ENCODE measurements at regions not wholly inside any gene's neighbourhood (a gene's known extent, or its start where the extent isn't known, plus 50 kb on each side); places are given as distances from the start of the nearest gene placed in this dataset.

DNA sequence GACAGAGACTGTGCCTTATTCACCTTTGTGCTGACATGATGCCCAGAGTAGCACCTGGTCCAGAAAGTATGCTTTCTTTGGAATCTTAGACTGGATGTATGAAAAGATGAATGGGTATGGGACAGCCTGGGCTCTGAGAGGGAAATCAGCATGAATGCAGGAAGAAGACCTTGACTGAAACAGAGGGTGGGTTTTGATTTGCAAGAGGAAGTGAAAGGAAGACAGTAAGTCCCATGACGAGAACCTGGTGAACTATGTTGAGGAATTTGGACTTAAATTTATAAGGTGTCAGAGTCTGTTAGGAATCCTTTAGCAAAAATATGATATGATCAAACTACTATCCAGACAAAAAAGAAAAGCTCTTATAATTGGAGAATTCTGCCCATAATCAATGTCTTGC lies 301.9 kb downstream of the SPRY2 start:
- Histone ChIP-seq H3K9ac (ENCODE audit: low read length) (no peak overlapping the region), H3K27ac (ENCODE audit: low read length) (no peak overlapping the region), H3K27me3 (ENCODE audit: control insufficient read depth, insufficient read depth, low read length) (no peaks in the 10 kb centered on the region), H3K9me3 (ENCODE audit: control insufficient read depth, low read depth, low read length) (no peaks in the 10 kb centered on the region), H3K4me1 (ENCODE audit: control insufficient read depth, low read depth, low read length) (peaks cover 5% of the 10 kb centered on the region), H3K4me3 (ENCODE audit: low read length) (no peak overlapping the region), H3K36me3 (ENCODE audit: control insufficient read depth, low read depth, low read length) (no peaks in the 10 kb centered on the region)

DNA sequence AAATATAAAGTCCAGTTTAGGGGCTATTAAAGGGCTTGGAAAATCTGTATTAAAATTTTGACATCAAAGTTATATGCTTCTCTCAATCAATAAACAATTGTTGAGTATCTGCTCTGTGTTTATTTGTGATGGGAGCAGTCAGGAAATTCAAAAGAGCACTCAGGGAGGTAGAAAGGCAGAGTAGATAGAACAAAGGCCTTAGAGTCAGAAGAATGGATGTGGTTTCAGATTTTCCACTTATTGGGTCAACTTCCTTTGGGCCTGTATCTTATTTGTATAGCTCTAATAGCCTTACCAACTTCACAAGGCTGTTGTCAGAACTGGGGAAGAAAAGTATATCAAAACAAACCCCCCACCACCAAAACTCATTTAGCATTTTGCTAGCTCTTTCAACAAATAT lies 302.6 kb downstream of the SPRY2 start:
- no peak overlapping the region for H3K9ac ChIP-seq (ENCODE audit: low read length)
- H3K27me3 ChIP-seq (ENCODE audit: control insufficient read depth, insufficient read depth, low read length): no peaks in the 10 kb centered on the region
- no peaks in the 10 kb centered on the region for H3K9me3 ChIP-seq (ENCODE audit: control insufficient read depth, low read depth, low read length)
- H3K4me1 ChIP-seq (ENCODE audit: control insufficient read depth, low read depth, low read length): peaks cover 5% of the 10 kb centered on the region
- no peaks in the 10 kb centered on the region for H3K36me3 ChIP-seq (ENCODE audit: control insufficient read depth, low read depth, low read length)
- no peak overlapping the region for H3K27ac ChIP-seq (ENCODE audit: low read length)
- H3K4me3 ChIP-seq (ENCODE audit: low read length): no peak overlapping the region

DNA sequence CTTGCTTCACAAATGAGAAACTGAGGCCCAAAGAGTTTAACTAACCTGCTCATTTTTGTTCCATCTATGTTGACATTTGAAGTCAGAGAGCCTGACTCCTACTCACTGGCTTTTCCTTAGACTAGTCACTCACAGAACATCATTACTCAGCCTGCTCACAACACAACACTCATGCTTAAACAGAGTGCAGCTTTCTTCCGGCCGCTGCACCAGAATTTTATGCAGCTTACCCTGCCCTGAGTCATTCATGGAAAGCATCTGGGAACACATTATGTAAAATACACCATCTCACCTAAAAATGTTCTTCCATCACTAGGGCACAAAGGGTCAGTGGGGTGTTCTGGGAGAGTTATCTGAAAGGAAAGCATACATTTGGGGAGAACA lies 303.4 kb downstream of the SPRY2 start:
- Histone ChIP-seq H3K4me1 (ENCODE audit: control insufficient read depth, low read depth, low read length) (peaks cover 5% of the 10 kb centered on the region), H3K4me3 (ENCODE audit: low read length) (no peak overlapping the region), H3K9ac (ENCODE audit: low read length) (no peak overlapping the region), H3K36me3 (ENCODE audit: control insufficient read depth, low read depth, low read length) (no peaks in the 10 kb centered on the region), H3K27ac (ENCODE audit: low read length) (no peak overlapping the region), H3K27me3 (ENCODE audit: control insufficient read depth, insufficient read depth, low read length) (no peaks in the 10 kb centered on the region), H3K9me3 (ENCODE audit: control insufficient read depth, low read depth, low read length) (no peaks in the 10 kb centered on the region)

DNA sequence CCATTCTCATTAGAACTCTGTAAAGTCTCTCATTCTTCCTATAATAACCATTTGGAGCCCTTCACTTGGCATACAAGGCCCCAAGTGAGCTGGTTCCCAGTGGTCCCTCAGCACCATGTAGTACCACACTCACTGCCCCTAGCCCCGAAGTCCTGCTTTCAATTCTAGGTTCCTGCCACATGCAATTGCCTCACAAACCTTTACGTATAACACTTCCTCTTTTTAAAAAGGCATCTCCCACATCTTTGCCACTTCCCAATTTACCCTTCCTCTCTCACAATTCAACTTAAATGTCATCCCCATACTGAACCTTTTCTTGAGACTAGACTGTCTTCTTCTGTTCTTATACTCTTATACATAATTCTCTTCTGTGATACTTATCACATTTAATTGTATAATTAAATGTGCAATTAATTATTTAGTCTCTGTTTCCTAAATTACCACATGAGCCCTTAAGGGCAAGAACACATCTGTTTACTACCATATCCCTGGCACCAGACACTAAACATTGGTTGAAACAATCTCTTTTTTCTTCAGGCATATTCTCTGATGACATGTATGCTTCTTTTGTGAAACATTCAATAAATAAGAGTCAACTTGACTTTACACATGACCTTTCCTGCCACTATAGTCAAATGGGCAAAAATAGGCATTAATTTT lies 304.0 kb downstream of the SPRY2 start:
- Histone ChIP-seq H3K27ac (ENCODE audit: low read length) (no peak overlapping the region), H3K27me3 (ENCODE audit: control insufficient read depth, insufficient read depth, low read length) (no peaks in the 10 kb centered on the region), H3K36me3 (ENCODE audit: control insufficient read depth, low read depth, low read length) (no peaks in the 10 kb centered on the region), H3K9me3 (ENCODE audit: control insufficient read depth, low read depth, low read length) (no peaks in the 10 kb centered on the region), H3K4me3 (ENCODE audit: low read length) (no peak overlapping the region), H3K9ac (ENCODE audit: low read length) (no peak overlapping the region), H3K4me1 (ENCODE audit: control insufficient read depth, low read depth, low read length) (peaks cover 5% of the 10 kb centered on the region)

DNA sequence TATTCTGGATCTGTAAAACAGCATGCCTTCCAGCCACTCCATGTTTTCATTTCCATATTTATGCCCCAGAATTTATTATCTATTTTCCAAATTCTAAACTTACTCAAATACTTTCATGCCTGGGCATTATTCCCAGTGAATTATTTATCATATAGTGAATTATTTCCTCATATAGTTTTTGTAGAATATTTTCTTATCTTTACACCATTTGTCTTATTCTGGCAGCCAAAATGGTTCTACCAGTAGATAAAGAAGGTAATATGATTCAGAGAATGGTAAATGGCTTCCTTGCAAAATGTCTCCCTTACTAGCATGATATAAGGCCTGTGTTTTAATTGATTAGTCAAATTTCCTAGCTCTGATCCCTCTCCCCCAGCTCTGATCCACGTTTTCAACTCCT lies 305.8 kb downstream of the SPRY2 start:
- Histone ChIP-seq H3K36me3 (ENCODE audit: control insufficient read depth, low read depth, low read length) (no peaks in the 10 kb centered on the region), H3K4me1 (ENCODE audit: control insufficient read depth, low read depth, low read length) (peaks cover 5% of the 10 kb centered on the region), H3K27me3 (ENCODE audit: control insufficient read depth, insufficient read depth, low read length) (no peaks in the 10 kb centered on the region), H3K27ac (ENCODE audit: low read length) (no peak overlapping the region), H3K4me3 (ENCODE audit: low read length) (no peak overlapping the region), H3K9ac (ENCODE audit: low read length) (no peak overlapping the region), H3K9me3 (ENCODE audit: control insufficient read depth, low read depth, low read length) (no peaks in the 10 kb centered on the region)

DNA sequence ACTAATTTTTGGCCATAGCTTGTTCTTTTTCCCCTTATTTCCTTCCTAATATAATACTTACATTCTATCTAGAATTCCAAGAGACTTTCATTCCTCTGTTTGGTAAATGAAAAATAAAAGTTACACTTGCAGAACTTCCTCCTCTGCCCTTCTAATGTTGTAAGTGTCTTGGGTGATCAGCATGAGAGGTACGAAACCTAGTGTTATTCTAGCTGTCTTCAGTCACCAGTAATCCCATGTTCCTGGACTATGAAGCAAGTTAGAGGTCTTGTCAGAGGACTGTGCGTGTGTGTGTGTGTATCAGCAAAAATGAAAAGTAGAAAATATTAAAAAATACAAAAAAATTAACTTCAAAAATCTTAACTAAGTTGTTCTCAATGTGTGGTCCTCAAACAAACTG lies 307.0 kb downstream of the SPRY2 start:
- Histone ChIP-seq H3K9me3 (ENCODE audit: control insufficient read depth, low read depth, low read length) (no peaks in the 10 kb centered on the region), H3K4me1 (ENCODE audit: control insufficient read depth, low read depth, low read length) (peaks cover 5% of the 10 kb centered on the region), H3K9ac (ENCODE audit: low read length) (no peak overlapping the region), H3K27me3 (ENCODE audit: control insufficient read depth, insufficient read depth, low read length) (no peaks in the 10 kb centered on the region), H3K27ac (ENCODE audit: low read length) (no peak overlapping the region), H3K4me3 (ENCODE audit: low read length) (no peak overlapping the region), H3K36me3 (ENCODE audit: control insufficient read depth, low read depth, low read length) (no peaks in the 10 kb centered on the region)

DNA sequence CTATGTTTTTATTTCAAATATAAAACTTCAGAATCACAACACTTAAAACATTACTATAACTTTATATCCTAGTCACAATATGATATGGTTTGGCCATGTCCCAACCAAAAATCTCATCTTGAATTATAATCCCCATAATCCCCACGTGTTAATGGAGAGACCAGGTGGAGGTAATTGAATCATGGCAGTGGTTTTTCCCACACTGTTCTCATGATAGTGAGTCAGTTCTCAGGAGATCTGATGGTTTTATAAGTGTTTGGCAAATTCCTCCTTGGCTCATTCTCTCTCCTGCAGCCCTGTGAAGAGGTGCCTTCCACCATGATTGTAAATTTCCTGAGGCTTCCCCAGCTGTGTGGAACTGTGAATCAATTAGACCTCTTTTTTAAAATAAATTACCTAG lies 307.6 kb downstream of the SPRY2 start:
- H3K4me1 ChIP-seq (ENCODE audit: control insufficient read depth, low read depth, low read length): peaks cover 2% of the 10 kb centered on the region
- no peaks in the 10 kb centered on the region for H3K27me3 ChIP-seq (ENCODE audit: control insufficient read depth, insufficient read depth, low read length)
- H3K9ac ChIP-seq (ENCODE audit: low read length): no peak overlapping the region
- H3K9me3 ChIP-seq (ENCODE audit: control insufficient read depth, low read depth, low read length): no peaks in the 10 kb centered on the region
- H3K36me3 ChIP-seq (ENCODE audit: control insufficient read depth, low read depth, low read length): no peaks in the 10 kb centered on the region
- no peak overlapping the region for H3K27ac ChIP-seq (ENCODE audit: low read length)
- no peak overlapping the region for H3K4me3 ChIP-seq (ENCODE audit: low read length)

DNA sequence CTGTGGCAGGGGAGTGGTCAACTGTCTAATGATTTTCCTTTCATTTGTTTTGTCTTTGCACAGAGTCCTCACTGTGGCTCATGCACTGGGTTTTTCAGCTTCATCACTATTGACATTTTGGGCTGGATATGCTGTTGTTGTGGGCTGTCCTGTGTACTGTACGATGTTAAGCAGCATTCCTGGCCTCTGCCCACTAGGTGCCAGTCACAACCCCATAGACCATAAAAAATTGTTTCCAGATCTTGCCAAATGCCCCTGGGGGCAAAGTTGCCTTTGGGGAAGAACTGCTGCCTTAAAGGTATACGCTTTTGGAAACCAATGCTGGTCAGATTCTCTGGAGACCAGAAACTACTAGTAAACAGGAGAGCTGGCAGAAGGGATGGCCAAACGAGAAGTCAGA lies 310.4 kb downstream of the SPRY2 start:
- Histone ChIP-seq H3K36me3 (ENCODE audit: control insufficient read depth, low read depth, low read length) (no peaks in the 10 kb centered on the region), H3K9me3 (ENCODE audit: control insufficient read depth, low read depth, low read length) (no peaks in the 10 kb centered on the region), H3K4me1 (ENCODE audit: control insufficient read depth, low read depth, low read length) (no peaks in the 10 kb centered on the region), H3K4me3 (ENCODE audit: low read length) (no peak overlapping the region), H3K27me3 (ENCODE audit: control insufficient read depth, insufficient read depth, low read length) (no peaks in the 10 kb centered on the region), H3K27ac (ENCODE audit: low read length) (no peak overlapping the region), H3K9ac (ENCODE audit: low read length) (no peak overlapping the region)

DNA sequence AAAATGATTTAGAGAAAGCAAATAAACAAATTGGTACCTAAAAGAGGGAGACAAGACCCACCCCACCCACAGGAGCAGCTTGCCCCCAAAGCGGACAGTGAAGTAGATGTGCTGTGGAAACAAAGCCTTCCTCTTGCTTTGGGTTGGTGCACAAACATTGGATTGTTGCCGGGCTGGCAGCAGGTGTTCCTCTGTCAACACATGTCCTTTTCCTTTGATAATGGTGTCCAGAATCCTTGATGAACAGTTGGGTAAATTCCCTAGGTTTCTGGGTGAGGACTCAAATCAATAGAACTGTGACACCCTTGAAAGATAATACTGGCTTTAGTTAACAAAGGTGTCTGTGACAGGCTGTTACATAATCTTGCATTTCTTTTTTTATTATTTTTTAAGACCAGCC lies 311.8 kb downstream of the SPRY2 start:
- Histone ChIP-seq H3K4me1 (ENCODE audit: control insufficient read depth, low read depth, low read length) (no peaks in the 10 kb centered on the region), H3K27ac (ENCODE audit: low read length) (no peak overlapping the region), H3K27me3 (ENCODE audit: control insufficient read depth, insufficient read depth, low read length) (no peaks in the 10 kb centered on the region), H3K36me3 (ENCODE audit: control insufficient read depth, low read depth, low read length) (no peaks in the 10 kb centered on the region), H3K9me3 (ENCODE audit: control insufficient read depth, low read depth, low read length) (no peaks in the 10 kb centered on the region), H3K4me3 (ENCODE audit: low read length) (no peak overlapping the region), H3K9ac (ENCODE audit: low read length) (no peak overlapping the region)

DNA sequence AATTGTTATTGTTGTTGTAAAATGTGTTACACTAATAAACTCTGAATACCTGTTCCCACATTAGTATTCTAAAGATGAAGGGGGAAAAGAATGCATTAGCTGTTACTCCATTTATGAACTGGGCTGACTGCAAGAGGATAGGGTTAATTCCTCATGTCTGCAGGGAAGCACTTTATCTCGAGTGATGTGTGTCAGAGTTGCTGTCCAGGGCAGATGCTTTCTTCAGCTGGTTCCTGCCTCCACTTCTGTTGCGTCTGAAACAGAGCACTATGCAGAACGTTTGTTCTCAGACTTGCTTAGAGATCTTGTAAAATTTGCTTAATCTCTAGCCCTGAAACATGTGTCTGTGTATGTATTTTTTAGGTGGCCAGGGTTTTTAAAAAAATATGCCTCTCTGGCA lies 318.8 kb downstream of the SPRY2 start:
- Histone ChIP-seq H3K4me1 (ENCODE audit: control insufficient read depth, low read depth, low read length) (peaks cover 3% of the 10 kb centered on the region), H3K9ac (ENCODE audit: low read length) (no peak overlapping the region), H3K4me3 (ENCODE audit: low read length) (no peak overlapping the region), H3K27ac (ENCODE audit: low read length) (no peak overlapping the region), H3K27me3 (ENCODE audit: control insufficient read depth, insufficient read depth, low read length) (no peaks in the 10 kb centered on the region), H3K36me3 (ENCODE audit: control insufficient read depth, low read depth, low read length) (no peaks in the 10 kb centered on the region), H3K9me3 (ENCODE audit: control insufficient read depth, low read depth, low read length) (no peaks in the 10 kb centered on the region)

DNA sequence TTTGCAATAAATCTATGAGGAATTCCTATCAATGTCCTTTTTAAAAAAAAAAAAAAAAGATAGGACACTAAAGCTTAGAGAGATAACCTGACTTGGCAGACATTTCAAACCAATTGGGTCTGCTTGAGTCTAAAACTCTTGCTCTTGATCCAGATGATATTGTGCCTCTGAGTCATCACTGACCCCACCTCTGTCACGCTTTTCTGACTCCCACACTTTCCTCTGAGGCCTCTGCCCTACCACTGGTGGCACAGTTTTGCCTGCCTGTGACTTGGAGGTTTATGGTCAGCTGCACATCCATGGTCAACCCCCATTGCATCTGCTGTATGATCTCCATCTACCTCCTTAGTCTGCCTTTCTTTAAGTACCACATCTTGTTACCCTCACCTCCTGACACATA lies 328.7 kb downstream of the SPRY2 start:
- Histone ChIP-seq H3K36me3 (ENCODE audit: control insufficient read depth, low read depth, low read length) (no peaks in the 10 kb centered on the region), H3K9ac (ENCODE audit: low read length) (no peak overlapping the region), H3K9me3 (ENCODE audit: control insufficient read depth, low read depth, low read length) (no peaks in the 10 kb centered on the region), H3K4me1 (ENCODE audit: control insufficient read depth, low read depth, low read length) (no peaks in the 10 kb centered on the region), H3K27me3 (ENCODE audit: control insufficient read depth, insufficient read depth, low read length) (no peaks in the 10 kb centered on the region), H3K4me3 (ENCODE audit: low read length) (no peak overlapping the region), H3K27ac (ENCODE audit: low read length) (no peak overlapping the region)

DNA sequence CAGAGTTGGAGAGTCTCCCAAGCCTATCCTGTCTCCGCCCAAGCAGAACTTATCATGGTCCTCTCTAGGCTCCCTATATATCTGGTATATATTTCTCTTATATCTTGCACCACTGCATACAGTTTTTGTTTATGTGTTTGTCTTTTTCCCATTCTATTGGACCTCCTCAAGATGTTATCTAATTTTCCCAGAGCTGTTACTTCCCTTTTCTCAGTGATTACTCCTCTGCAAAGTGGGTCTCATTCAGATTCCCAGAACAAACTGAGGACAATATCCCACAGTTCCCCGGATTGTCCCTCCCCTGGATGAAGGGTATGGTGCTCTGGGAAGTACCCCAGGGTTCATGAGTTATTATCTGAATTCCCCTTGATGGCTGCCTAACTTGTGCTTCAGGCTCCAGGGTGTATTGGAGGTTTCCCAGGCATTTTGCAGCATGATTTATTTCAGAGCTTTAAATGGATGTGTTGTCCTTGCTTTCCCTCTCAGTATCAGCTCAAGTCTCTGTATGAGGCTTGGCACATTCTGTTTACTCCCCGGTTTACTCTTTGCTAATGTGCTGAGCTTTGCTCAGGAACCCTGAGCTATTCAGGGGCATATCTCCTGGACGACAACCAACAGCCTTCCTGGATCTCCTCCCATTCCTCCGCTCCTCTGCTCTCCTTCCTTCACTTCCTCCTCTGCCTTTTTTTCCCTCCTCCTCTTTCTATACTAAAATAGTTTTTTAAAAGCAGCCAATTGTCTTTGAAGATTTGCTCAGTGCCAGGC lies 329.3 kb downstream of the SPRY2 start:
- H3K36me3 ChIP-seq (ENCODE audit: control insufficient read depth, low read depth, low read length): no peaks in the 10 kb centered on the region
- no peaks in the 10 kb centered on the region for H3K4me1 ChIP-seq (ENCODE audit: control insufficient read depth, low read depth, low read length)
- no peaks in the 10 kb centered on the region for H3K9me3 ChIP-seq (ENCODE audit: control insufficient read depth, low read depth, low read length)
- H3K27ac ChIP-seq (ENCODE audit: low read length): no peak overlapping the region
- no peaks in the 10 kb centered on the region for H3K27me3 ChIP-seq (ENCODE audit: control insufficient read depth, insufficient read depth, low read length)
- no peak overlapping the region for H3K4me3 ChIP-seq (ENCODE audit: low read length)
- H3K9ac ChIP-seq (ENCODE audit: low read length): no peak overlapping the region
